ENCODE measurements at regions not wholly inside any gene's neighbourhood (a gene's known extent, or its start where the extent isn't known, plus 50 kb on each side); places are given as distances from the start of the nearest gene placed in this dataset.

DNA sequence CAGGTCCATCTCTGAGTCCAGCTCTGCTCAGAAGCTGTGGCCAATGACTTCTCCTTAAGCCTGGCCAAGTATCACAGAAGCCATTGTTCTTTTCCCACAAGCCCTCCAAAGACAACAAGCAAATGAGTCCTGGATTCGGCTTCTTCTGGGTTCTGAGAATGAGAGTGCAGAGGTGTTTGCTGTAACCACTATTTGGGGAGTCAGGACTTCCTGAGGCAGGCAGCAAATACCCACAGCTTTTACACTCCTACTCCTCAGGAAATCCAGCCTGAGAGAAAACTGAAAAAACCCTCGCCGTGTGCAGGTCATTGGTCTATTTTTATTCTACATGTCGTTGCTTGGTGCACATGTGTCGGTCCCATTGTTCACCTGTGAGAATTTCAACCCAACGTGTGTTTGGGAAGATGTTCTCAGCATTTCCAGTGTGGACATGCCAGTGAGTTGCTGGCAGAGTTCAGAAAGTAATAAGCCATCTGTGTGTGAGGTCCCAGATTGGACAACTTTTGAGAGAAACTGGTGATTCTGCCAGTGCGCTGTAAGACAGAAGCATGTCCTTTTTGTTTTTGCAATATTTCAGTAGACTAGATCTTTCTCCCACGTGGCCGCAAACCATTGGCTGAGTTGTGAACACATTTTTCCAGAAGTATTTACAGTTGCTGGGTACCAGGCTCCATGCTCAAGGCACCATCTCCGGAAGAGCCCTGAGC lies 121.6 kb upstream of the LYZL2 start:
- no peaks in the 10 kb centered on the region for H3K27me3 ChIP-seq
- DNase-seq (ENCODE audit: low spot score) = no peak
- no peak overlapping the region for H3K27ac ChIP-seq
- no peaks in the 10 kb centered on the region for H3K9me3 ChIP-seq (ENCODE audit: low read depth)
- no peaks in the 10 kb centered on the region for H4K20me1 ChIP-seq (ENCODE audit: insufficient read depth, poor library complexity, severe bottlenecking)
- no peaks in the 10 kb centered on the region for H3K36me3 ChIP-seq (replicated peaks; ENCODE audit: insufficient read depth, low read depth)
- H3K79me2 ChIP-seq = no peaks in the 10 kb centered on the region
- H3K4me1 ChIP-seq (ENCODE audit: insufficient read depth) = peaks cover 12% of the 10 kb centered on the region
- H3K9me2 ChIP-seq (replicated peaks; ENCODE audit: insufficient read depth) = no peaks in the 10 kb centered on the region
- H3K4me2 ChIP-seq = no peak overlapping the region
- no peak overlapping the region for H2AFZ ChIP-seq
- WGBS (ENCODE audit: low lambda C conversion rate, missing lambda C conversion rate) = 91% methylated on average over 10 of the region's 10 CpGs
- H3K4me3 ChIP-seq = no peak overlapping the region
- TF ChIP-seq, protein P1, sequence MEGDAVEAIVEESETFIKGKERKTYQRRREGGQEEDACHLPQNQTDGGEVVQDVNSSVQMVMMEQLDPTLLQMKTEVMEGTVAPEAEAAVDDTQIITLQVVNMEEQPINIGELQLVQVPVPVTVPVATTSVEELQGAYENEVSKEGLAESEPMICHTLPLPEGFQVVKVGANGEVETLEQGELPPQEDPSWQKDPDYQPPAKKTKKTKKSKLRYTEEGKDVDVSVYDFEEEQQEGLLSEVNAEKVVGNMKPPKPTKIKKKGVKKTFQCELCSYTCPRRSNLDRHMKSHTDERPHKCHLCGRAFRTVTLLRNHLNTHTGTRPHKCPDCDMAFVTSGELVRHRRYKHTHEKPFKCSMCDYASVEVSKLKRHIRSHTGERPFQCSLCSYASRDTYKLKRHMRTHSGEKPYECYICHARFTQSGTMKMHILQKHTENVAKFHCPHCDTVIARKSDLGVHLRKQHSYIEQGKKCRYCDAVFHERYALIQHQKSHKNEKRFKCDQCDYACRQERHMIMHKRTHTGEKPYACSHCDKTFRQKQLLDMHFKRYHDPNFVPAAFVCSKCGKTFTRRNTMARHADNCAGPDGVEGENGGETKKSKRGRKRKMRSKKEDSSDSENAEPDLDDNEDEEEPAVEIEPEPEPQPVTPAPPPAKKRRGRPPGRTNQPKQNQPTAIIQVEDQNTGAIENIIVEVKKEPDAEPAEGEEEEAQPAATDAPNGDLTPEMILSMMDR (IDR thresholded peaks at IDR 0.05; ENCODE audit: poor library complexity) = no peak
- no peak for TF ChIP-seq EZH2phosphoT487 (IDR thresholded peaks at IDR 0.05; ENCODE audit: low read depth, severe bottlenecking, unreplicated experiment)
- TF ChIP-seq EZH2 (IDR thresholded peaks at IDR 0.05; ENCODE audit: borderline replicate concordance) = no peak

DNA sequence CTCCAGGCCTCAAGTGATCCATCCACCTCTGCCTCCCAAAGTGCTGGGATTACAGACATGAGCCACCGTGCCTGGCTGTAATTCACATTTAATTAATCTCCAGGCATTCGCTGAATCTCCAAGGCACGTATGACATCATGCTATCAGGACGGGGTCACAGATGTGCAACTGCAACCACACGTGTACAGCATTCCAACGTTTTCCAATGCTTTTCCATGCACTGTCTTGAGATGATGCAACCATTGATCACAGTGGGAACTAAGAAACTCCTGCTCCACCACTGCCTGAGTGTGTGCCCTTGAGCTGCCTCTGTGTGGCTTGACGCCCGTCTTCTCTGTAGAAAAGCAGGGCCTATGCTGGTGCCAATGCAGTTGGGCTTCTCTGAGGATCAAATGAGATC lies 119.8 kb upstream of the LYZL2 start:
- H4K20me1 ChIP-seq (ENCODE audit: insufficient read depth, poor library complexity, severe bottlenecking) = no peaks in the 10 kb centered on the region
- H3K27ac ChIP-seq = no peak overlapping the region
- H2AFZ ChIP-seq = no peak overlapping the region
- DNase-seq (ENCODE audit: low spot score) = no peak
- H3K9me2 ChIP-seq (replicated peaks; ENCODE audit: insufficient read depth) = no peaks in the 10 kb centered on the region
- WGBS (ENCODE audit: low lambda C conversion rate, missing lambda C conversion rate) = 91% methylated on average over 8 of the region's 8 CpGs
- H3K36me3 ChIP-seq (replicated peaks; ENCODE audit: insufficient read depth, low read depth) = no peaks in the 10 kb centered on the region
- no peaks in the 10 kb centered on the region for H3K4me1 ChIP-seq (ENCODE audit: insufficient read depth)
- H3K4me2 ChIP-seq = no peak overlapping the region
- H3K27me3 ChIP-seq = no peaks in the 10 kb centered on the region
- no peak overlapping the region for H3K4me3 ChIP-seq
- no peaks in the 10 kb centered on the region for H3K9me3 ChIP-seq (ENCODE audit: low read depth)
- TF ChIP-seq EZH2phosphoT487 (IDR thresholded peaks at IDR 0.05; ENCODE audit: low read depth, severe bottlenecking, unreplicated experiment) (no peak), EZH2 (IDR thresholded peaks at IDR 0.05; ENCODE audit: borderline replicate concordance) (no peak)
- TF ChIP-seq, protein P1 (IDR thresholded peaks at IDR 0.05; ENCODE audit: poor library complexity) = no peak
- no peaks in the 10 kb centered on the region for H3K79me2 ChIP-seq

DNA sequence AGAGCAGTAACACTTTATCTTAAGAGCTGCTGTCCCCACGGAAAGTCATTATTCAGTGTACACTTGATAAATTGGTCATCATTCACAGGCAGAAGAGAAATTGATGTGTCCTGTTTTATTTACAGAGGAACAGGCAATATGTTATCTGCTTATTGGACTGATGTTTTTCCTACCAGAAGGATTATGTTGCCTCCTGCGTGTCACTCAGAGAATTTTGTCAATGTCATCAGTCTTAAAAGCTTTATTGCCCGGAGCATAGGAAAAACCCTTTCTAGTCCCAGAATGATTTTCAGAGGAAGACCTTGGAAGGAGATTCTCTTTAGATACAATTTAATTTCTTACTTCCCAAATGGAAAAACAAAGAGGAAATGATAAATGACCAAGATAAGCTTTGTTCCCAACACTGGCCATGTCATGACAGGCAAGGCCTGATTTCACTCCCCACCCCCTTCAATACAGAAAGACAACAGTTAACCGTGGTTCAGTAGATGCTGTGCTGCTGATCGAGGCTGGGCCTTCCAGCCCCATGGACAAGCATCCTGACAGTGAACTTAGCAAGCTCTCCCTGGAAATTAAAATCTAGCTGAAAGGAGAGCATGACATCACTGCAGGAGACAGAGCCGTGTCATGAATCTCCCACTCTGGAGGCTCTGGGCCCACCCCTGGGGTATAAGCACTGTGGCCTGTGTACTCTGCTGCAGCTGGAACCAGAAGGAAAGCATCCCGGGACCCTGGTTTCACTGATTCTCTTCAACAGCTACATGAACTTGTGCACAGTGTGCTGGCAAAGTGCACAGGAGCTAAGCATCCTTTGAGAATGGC lies 118.8 kb upstream of the LYZL2 start:
- H3K9me3 ChIP-seq (ENCODE audit: low read depth) = no peaks in the 10 kb centered on the region
- no peaks in the 10 kb centered on the region for H3K36me3 ChIP-seq (replicated peaks; ENCODE audit: insufficient read depth, low read depth)
- H3K27ac ChIP-seq = no peak overlapping the region
- H3K4me2 ChIP-seq = no peak overlapping the region
- no peak for DNase-seq (ENCODE audit: low spot score)
- no peak overlapping the region for H2AFZ ChIP-seq
- 71% methylated on average over 7 of the region's 7 CpGs for WGBS (ENCODE audit: low lambda C conversion rate, missing lambda C conversion rate)
- H3K4me1 ChIP-seq (ENCODE audit: insufficient read depth) = no peaks in the 10 kb centered on the region
- H4K20me1 ChIP-seq (ENCODE audit: insufficient read depth, poor library complexity, severe bottlenecking) = no peaks in the 10 kb centered on the region
- no peaks in the 10 kb centered on the region for H3K9me2 ChIP-seq (replicated peaks; ENCODE audit: insufficient read depth)
- H3K27me3 ChIP-seq = no peaks in the 10 kb centered on the region
- TF ChIP-seq EZH2 (IDR thresholded peaks at IDR 0.05; ENCODE audit: borderline replicate concordance) (no peak), EZH2phosphoT487 (IDR thresholded peaks at IDR 0.05; ENCODE audit: low read depth, severe bottlenecking, unreplicated experiment) (no peak)
- TF ChIP-seq, protein P1 (IDR thresholded peaks at IDR 0.05; ENCODE audit: poor library complexity) = no peak
- H3K79me2 ChIP-seq = no peaks in the 10 kb centered on the region
- H3K4me3 ChIP-seq = no peak overlapping the region

Measured in hepatocyte (in vitro differentiated cells).